ENCODE measurements at regions not wholly inside any gene's neighbourhood (a gene's known extent, or its start where the extent isn't known, plus 50 kb on each side); places are given as distances from the start of the nearest gene placed in this dataset.

DNA sequence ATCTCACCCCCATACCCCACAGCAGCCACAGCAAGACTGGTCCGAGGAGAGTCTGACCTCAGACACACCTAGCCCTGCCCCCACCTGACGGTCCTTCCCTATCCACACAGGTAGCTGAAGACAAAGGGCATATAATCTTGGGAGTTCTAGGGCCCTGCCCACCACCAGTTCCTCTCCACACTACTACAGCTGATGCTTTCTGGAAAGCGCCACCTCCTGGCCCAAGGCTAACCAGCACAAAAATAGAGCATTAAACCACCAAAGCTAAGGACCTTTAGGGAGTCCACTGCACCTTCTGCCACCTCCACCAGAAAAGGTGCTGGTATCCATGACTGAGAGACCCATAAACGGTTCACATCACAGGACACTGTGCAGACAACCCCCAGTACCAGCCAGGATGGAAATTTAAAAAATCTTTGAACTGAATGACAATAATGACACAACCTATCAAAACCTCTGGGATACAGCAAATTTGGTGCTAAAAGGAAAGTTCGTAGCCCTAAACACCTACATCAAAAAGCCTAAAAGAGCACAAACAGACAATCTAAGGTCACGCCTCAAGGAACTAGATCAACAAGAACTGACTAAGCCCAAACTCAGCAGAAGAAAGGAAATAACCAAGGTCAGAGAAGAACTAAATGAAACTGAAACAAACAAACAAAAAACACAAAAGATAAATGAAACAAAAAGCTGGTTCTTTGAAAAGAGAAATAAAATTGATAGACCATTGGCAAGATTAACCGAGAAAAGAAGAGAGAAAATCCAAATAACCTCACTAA lies 122.1 kb upstream of the TPRG1 start:
- no peak for DNase-seq

DNA sequence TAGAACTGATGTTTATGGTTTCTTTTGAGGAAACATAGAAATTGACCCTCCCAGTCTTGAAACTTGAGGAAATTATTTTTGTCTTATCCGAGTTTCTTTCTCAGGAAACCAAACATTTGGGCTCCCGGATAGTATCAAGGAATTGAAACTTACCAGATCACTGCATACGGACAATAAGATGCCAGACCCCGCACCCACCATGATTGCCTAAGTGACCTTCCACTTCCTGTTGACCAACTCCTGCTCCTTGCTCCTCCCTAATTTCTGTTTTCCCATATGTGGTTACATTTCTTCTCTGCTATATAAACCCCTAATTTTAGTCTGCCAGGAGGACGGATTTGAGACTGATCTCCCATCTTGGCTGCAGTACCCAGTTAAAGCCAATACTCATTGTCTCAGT lies 118.4 kb upstream of the TPRG1 start:
- DNase-seq, result no peak

GRCh38 chr3:189056646-189057335 lies 115.0 kb upstream of the TPRG1 start:
- DNase-seq, result no peak

- no peak for DNase-seq
Observed at GRCh38 chr3:189057369-189057768, 114.4 kb upstream of the TPRG1 start.

DNA sequence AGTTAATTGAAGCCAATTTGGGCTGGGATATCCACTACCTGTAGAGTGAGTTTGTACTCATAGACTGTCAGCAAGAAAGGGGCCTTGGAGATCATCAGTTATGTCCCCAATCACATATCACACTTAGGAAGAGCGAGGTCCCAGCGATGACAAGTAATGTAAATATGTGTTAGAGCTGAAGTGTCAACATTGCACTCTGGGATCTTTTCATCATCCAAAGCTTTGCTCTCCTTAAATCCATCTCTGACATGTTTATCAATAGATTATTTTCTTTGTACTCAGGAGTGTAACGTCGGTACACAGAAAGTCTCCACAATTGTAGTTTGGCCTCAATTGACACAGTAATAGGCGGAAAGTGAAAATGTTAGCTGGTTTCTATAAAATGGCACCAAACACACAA lies 113.7 kb upstream of the TPRG1 start:
- DNase-seq, result no peak

- DNase-seq, result no peak
Observed at GRCh38 chr3:189070965-189071364, 100.8 kb upstream of the TPRG1 start.

DNA sequence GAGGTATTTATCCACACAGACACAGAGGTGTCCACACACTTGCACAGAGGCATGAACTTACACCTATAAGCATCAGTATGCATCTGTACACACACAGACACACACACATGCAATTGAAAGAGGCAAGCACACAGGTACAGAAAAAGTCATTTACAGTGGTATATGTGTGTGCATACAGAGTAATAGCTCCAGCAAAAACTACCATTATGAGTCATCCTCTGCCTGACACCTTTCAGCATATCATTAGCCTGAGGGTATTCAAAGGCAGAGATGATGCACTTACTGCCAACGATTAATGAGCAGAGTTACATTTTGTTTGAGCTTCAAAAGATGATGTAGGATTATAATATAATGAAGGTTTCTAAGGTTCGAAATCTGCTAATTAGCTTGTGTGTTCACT lies 100.3 kb upstream of the TPRG1 start:
- no peak for DNase-seq

- DNase-seq, result no peak
Observed at GRCh38 chr3:189076449-189076848, 95.3 kb upstream of the TPRG1 start.

GRCh38 chr3:189080745-189081144 lies 91.0 kb upstream of the TPRG1 start:
- DNase-seq, result no peak

DNA sequence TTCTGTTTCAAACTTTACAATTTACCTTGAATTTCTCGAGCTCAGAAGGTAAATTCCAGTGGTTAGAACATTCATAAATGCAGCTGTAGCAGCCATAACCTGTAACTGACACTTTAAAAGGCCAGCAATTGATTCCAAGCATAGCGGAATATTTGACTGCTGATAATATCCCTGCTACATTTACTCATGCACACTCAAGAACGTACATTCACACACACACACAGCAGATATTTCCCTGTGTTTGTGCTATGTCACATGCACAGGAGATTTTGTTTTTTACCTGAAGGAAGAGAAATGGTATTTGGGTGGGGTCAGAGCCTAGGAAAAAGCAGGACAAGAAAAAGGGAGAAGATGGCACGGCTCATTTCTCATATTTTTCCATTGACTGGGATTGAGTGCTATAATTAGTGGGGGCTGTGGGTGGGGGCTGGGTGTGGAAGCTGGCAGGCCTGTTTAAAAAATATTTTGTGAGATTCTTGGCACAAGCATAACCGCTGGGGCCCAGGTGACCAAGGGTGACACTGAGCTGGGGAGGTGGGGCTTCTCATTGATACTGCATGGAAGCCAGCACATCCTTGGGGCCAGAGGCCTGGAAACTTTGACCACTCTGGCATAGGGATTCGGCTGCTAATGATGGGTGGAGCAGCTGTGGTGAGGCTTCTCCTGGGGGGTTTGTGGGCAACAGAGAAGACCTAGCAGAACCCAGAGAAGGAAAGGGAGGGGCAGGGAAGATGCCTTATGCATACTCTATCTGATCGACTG lies 88.9 kb upstream of the TPRG1 start:
- no peak for DNase-seq

- DNase-seq, result no peak
Observed at GRCh38 chr3:189084620-189085019, 87.2 kb upstream of the TPRG1 start.

GRCh38 chr3:189092547-189092946 lies 79.2 kb upstream of the TPRG1 start:
- no peak for DNase-seq

DNA sequence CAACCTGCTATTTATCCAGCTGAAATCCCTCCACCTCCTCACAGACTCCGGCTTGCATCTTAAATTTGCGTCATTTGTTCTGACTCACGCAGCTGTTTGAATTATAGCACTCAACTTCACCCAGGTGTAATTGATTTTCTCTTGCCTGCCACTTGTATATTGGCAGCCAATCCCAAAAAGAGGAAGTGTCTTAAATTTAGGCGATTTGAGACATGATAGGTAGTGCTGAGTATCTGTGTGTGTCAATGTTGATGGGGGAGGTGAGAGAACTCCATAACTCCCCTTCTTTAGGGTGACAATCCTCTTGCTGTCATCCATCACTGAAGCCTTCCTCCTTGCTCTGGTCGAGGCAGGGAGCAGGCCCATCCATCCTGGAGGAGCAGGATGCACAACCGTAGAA lies 77.2 kb upstream of the TPRG1 start:
- no peak for DNase-seq

DNA sequence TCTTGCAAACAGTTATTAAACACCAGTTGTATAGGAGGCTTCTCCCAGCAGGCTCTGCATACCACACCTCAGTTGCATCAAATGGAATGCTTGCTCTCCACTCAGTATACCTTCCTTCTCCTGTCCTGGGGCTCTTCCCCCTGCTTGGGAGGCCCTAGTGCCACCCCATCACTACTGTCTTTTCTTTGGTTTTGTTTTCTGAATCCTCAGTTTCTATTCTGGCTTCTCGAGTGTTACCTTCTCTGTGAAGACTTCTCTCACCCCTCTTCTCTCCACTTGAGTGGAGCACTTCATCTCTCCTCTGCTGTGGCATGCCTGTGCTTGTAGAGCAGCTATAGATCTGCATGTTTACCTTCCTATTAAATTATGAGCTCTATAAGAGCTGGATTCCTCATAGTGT lies 75.7 kb upstream of the TPRG1 start:
- no peak for DNase-seq

- no peak for DNase-seq
Observed at GRCh38 chr3:189099031-189099471, 72.7 kb upstream of the TPRG1 start.

DNA sequence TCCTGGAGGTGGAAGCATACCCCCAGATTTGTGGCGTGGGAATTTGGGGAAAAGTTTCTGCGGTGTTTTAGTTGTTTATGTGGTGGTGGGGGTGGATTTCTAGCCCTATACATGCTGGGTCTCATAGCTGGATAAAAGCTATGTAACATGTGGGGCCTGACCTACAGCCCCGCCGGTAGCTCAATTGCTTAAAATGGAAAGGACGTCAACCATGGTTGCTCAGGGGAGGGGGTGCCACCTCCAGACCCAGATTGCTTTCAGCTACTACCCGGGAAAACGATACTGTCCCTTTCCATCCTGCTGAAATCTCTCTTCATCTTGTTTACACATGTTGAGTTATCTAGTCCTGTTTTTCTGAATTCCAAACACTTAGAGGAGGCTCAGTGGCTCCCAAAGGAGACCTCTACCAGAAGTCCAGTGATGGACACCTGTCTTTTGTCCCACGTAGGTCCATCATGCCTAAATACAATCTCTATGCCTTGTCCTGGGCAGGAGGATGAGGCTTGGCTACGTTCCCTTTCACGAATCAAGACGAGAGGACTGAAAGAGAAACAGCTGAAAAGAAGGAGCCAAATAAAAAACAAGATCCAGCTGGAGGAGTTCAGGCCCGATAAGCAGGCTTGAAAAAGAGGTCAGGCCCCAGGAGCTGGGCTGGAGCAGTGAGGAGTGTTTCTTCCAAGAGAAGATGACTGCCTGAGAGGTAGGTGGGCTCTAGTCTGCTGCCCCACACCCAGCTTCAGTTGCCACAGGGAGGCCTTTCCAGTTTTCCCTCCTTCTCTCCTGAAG lies 72.1 kb upstream of the TPRG1 start:
- no peak for DNase-seq

DNA sequence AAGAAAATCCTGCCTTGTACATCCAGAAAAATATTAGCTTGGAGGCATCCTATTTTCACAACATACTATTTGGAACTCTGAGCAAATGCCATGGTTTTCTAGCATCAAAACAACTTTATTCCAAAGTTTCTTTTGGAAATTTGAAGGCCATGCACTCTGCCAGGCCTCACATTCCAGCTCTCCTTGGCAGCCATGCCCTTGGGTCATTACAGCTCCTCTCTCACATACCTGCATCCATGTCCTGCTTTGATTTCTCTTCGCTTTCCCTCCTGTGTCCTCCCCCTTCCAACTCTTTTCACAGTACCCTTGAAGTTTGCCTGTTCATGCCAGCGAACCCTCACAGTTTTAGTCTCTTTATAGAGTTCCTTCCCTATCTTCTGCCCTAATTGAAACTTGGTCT lies 70.9 kb upstream of the TPRG1 start:
- no peak for DNase-seq

- no peak for DNase-seq
Observed at GRCh38 chr3:189101594-189101993, 70.2 kb upstream of the TPRG1 start.

DNA sequence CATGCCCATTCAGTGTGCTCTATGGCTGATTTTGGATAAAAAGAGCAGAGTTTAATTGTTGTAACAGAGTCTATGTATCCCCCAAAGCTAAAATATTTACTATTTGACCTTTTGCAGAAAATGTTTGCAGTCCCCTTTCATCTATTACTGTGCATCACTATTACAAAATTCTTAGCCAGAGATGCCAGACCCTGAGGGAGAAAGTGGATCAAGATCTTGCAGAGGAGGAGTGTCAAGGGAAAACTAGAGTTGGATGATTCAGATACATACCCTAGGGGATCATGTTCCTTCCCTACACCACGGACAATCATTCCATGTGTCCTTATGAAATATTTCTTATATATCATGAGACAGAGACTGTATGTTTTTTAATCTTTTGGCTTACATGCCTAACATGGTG lies 68.6 kb upstream of the TPRG1 start:
- no peak for DNase-seq

GRCh38 chr3:189108067-189108466 lies 63.7 kb upstream of the TPRG1 start:
- DNase-seq, result no peak

- no peak for DNase-seq
Observed at GRCh38 chr3:189108735-189109134, 63.0 kb upstream of the TPRG1 start.

DNA sequence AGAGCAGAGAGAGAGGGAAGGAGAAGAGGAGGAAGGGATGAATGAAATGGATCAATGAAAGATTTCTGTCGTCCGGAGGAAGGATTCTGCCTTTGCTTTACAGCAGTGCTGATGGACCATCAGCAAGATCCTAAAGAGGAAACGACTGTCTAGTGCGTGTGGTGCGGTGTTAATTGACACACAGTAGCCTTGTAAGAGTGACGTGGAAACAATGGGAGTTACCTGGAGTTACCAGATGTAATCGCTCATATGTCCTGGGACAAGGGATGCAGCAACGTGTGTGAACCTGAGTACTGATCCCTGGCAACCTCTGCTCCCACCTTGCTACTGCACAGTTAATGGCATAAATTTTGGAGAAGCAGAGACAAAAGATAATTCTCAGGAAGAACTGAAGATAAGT lies 62.6 kb upstream of the TPRG1 start:
- no peak for DNase-seq

- DNase-seq, result no peak
Observed at GRCh38 chr3:189117087-189117486, 54.7 kb upstream of the TPRG1 start.

Data from cerebellar nuclear complex (tissue), 1 donor.